ENCODE measurements at regions not wholly inside any gene's neighbourhood (a gene's known extent, or its start where the extent isn't known, plus 50 kb on each side); places are given as distances from the start of the nearest gene placed in this dataset.

DNA sequence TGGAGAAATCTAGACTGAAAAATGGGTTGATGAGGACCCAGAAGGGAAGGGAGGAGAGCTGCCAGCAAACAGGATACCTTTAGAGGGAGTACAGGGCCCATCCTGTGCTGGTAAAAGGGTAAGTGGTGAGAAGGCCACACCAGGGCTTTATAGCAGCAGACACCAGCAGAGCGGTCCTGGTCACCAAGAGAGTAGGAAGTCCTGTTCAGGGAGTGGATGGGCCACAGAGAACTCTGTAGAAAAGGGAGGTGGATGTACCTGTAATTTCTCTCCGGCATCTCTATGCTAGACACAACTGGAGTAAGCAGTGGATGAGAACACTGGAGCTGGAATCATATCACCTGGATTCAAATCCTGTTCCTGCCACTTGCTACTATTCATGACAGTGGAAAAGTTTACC, 867.2 kb downstream of the CCSER2 start:
- H4K5ac ChIP-seq (ENCODE audit: low read depth, low read length) = no peak overlapping the region
- H4K91ac ChIP-seq (ENCODE audit: insufficient read depth, low read depth, low read length) = no peak overlapping the region
- no peak overlapping the region for H3K27ac ChIP-seq (ENCODE audit: insufficient read depth, low read length)
- H3K79me1 ChIP-seq (ENCODE audit: low read depth in 1 of 2, low read length in 2 of 2) = no peaks in the 10 kb centered on the region
- H2AK9ac ChIP-seq (replicated peaks; ENCODE audit: low read depth, low read length, poor library complexity) = no peak overlapping the region
- no CpG with 5 or more reads among the region's 2 CpGs for WGBS, 2 experiments (ENCODE audit: extremely low coverage in 2 of 2, insufficient read length in 1 of 2)
- H3K4me2 ChIP-seq (ENCODE audit: low read depth, low read length) = no peak overlapping the region
- H3K27me3 ChIP-seq (ENCODE audit: control insufficient read depth, insufficient read depth, low read length) = no peaks in the 10 kb centered on the region
- H3K18ac ChIP-seq (ENCODE audit: low read depth, low read length) = no peak overlapping the region
- dilution Hi-C loops (cut with HindIII; ENCODE audit: low sequenced_read_pairs, unreplicated experiment) = no loop called here
- no peak overlapping the region for H2BK15ac ChIP-seq (ENCODE audit: low read depth, low read length)
- intact Hi-C loops (cut with micrococcal nuclease) = no loop called here
- no peaks in the 10 kb centered on the region for H4K20me1 ChIP-seq (ENCODE audit: insufficient read depth, low read length)
- H3K4me3 ChIP-seq (ENCODE audit: insufficient read depth, low read depth, low read length) = no peak overlapping the region
- H3K4ac ChIP-seq (ENCODE audit: low read depth, low read length) = no peak overlapping the region
- no peaks in the 10 kb centered on the region for H3K9me1 ChIP-seq (ENCODE audit: insufficient read depth, low read length)
- H3K9me3 ChIP-seq (ENCODE audit: control insufficient read depth, insufficient read depth, low read length) = peaks cover 24% of the 10 kb centered on the region
- H2AFZ ChIP-seq (replicated peaks; ENCODE audit: low read length, poor library complexity) = no peak overlapping the region
- no peak overlapping the region for H2AK5ac ChIP-seq (ENCODE audit: low read depth, low read length)
- H3K23ac ChIP-seq (ENCODE audit: low read depth, low read length) = no peak overlapping the region
- POLR2A ChIA-PET (ENCODE audit: unreplicated experiment) = no interaction called here
- no peak overlapping the region for H3K56ac ChIP-seq (ENCODE audit: extremely low read depth, insufficient read depth, low read length)
- in situ Hi-C loops (cut with MboI; ENCODE audit: low sequenced_read_pairs) = no loop called here
- no peaks in the 10 kb centered on the region for H3K4me1 ChIP-seq (ENCODE audit: control insufficient read depth, insufficient read depth, low read length)
- no TSS peak for BruUV-seq (replicated peaks)
- H3K9ac ChIP-seq (ENCODE audit: low read depth, low read length) = no peak overlapping the region
- H4K8ac ChIP-seq (ENCODE audit: low read depth in 2 of 2, low read length in 2 of 2) = no peak overlapping the region
- DNase-seq (no peak), ATAC-seq (ENCODE audit: low read depth) (no peak)
- no peak overlapping the region for H2BK120ac ChIP-seq (ENCODE audit: low read depth, low read length)
- no peak overlapping the region for H2BK5ac ChIP-seq (ENCODE audit: low read depth, low read length, poor library complexity, severe bottlenecking)
- no peak overlapping the region for H3K14ac ChIP-seq (replicated peaks; ENCODE audit: low read depth, low read length)
- CTCF ChIA-PET = no interaction called here
- H3K36me3 ChIP-seq (ENCODE audit: control insufficient read depth, insufficient read depth, low read length) = no peaks in the 10 kb centered on the region
- TF ChIP-seq RAD21 (IDR thresholded peaks at IDR 0.05; ENCODE audit: low read length) (no peak), MAFK (IDR thresholded peaks at IDR 0.05; ENCODE audit: low read depth, low read length) (no peak), CTCF (conservative IDR thresholded peaks at IDR 0.05; ENCODE audit: low read depth, low read length) (no peak), FOS (IDR thresholded peaks at IDR 0.05; ENCODE audit: low read depth, low read length) (no peak), SMC3 (IDR thresholded peaks at IDR 0.05; ENCODE audit: low read depth, low read length) (no peak), POLR2A (IDR thresholded peaks at IDR 0.05; ENCODE audit: low read depth, low read length) (no peak), RCOR1 (IDR thresholded peaks at IDR 0.05; ENCODE audit: insufficient replicate concordance, low read length) (no peak), CHD1 (IDR thresholded peaks at IDR 0.05; ENCODE audit: low read depth, low read length) (no peak)
- no peak overlapping the region for H2BK20ac ChIP-seq (ENCODE audit: low read depth, low read length)
